Sciatic nerve (tissue), 2 donors: ENCODE measurements at regions not wholly inside any gene's neighbourhood (a gene's known extent, or its start where the extent isn't known, plus 50 kb on each side); places are given as distances from the start of the nearest gene placed in this dataset.
"Not testable (repeated sequence)": the region's sequence is repeated elsewhere in the genome, so short reads cannot be mapped to it uniquely, and the experiment has no call there.

Experiments used
- ATAC-seq: fragments of 200-7000 bp; cut with Tn5 transposase; one replicate; pipeline ENCODE4 v1.9.1; 2020; ENCODE audit warnings: mild to moderate bottlenecking, moderate library complexity
- DNase-seq: peaks from one replicate; pipeline ENCODE4 v3.0.0-alpha.2; 2020; ENCODE audit warnings: low spot score
- intact Hi-C: fragments of 100-400 bp; cut with DNase I; formaldehyde crosslinking; loops from one replicate; pipeline ENCODE4 v1.14.2; 2022
- donor health status: DM: no; HTN: no; CAD: no.
- donor health status: DM: no; HTN: no; CAD: no.

DNA sequence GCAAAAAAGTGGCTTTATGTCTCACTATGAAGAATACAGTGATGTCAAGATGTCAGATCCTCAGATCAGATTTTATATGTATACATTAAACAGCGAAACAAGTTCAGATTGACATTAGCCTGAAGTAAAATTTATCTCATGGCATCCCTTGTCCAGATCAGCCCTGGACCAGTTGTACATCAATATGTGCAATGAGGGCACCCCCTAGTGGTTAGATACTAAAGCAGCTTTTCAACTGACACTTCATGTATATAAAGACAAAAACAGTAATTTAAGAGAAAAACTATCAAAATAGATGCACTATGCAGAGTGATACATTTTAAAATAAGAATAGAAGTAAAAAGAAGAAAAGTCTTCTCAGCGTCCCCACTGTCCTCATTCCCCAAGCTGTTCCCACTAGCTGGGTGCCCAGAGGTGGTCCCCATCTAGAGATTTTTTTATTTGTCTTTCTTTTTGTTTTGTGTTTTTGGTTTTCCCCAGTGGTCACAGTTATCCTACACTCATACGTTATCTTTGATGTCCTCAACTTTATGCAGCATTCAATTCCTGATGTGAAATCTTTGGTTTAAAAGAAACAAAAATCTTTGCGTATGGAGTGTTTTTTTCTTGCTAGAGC, 2193.4 kb upstream of the RAG2 start:
- ATAC-seq (peak; percentile 70), DNase-seq (no peak)
- intact Hi-C loops = no loop called here

DNA sequence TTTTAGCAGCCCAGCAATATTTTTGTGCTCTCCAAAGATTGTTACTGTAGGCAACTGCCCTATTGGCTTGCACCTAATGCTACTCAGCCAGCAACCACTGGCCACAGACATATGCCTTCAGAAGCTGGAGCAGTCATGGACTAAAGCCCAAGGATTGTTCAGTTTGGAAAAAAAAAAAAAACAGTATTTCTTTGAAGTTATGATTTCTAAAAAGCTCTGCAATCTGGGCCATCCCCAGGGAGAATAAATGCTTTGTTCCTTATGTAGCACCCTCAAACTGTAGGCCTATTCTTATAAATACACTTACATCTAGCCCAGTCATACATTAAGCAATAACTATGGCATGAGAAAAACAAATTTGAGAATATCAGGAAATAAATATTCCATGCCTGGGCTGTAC, 2190.5 kb upstream of the RAG2 start:
- intact Hi-C loops = no loop called here
- ATAC-seq (no peak), DNase-seq (no peak)

DNA sequence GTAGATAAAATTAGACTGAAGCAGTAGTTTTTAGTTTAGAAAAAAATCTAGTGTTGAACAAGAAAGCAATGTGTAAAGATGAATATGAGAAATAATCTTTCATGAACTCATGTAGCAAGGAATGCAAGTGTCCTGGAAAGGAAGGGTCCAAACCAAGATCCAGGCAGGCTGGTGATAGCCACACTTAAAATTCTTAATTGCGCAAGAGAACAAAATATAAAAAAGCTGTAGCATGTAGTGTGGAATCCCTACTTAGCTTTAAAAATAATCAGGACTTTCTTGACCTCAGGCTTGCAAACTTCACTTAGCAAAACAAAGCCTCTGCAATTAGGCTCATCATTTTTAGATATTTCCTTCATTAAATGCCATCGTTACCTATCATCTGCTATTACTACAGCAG, 2186.1 kb upstream of the RAG2 start:
- no peak for DNase-seq
- intact Hi-C loops = no loop called here
- ATAC-seq = no peak

DNA sequence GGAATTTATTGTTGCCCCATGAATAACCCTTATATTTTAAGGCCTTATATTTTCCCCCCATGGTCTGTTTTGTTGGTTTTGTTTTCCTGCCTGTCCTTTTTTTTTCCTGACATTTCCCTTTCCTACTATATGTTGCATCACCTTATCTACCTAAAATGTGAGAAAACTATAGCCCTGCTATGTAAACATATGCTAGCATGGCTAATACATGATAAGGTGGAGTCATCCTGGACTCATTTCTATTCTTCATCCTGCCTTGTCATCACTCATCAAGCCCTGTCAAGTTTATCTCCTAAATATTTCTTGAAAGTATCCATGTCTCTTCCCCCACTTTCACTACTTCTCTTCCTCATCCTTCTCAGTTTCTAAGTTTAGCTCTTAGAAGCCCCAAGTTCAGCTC, 2168.8 kb upstream of the RAG2 start:
- ATAC-seq (no peak), DNase-seq (no peak)
- intact Hi-C loops = no loop called here

DNA sequence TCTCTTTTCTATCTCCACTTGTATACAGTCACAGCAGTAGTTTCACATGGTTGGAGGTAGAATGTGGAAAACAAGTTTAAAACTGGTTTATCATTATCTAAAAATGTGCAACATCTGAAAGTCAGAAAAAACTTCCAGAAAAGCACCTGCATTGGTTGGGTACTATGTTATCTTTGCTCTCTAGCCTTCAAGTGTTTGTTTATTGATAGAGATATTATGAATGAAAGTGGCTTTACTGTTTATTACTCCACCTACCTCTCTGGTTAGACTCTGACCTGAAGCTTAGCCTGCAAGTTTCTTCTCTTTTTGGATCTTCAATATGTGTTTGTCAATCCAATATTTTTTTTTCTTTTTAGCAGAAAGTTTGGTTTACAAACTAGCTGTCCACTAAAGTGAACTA, 2161.4 kb upstream of the RAG2 start:
- intact Hi-C loops = no loop called here
- ATAC-seq (no peak), DNase-seq (no peak)

DNA sequence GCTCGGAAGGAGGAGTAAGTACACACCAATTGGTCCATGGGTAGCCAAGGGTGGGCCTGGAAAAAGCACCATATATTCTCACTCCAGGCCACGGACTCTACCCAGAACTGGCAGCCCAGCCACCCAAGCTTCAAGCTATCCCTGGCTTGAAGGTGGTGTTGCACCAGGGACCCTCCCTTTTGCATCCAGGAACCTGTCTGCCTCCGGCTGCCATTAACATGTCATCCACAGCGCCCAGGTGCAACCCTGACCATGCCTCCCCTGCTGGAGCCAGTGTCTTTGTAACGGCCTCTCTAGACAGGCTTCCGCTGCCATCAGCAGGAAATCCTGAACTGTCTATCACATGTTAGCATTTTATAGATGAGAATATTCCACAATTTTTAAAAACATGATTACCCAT, 2158.5 kb upstream of the RAG2 start:
- ATAC-seq = no peak
- DNase-seq = no peak
- intact Hi-C loops = no loop called here

DNA sequence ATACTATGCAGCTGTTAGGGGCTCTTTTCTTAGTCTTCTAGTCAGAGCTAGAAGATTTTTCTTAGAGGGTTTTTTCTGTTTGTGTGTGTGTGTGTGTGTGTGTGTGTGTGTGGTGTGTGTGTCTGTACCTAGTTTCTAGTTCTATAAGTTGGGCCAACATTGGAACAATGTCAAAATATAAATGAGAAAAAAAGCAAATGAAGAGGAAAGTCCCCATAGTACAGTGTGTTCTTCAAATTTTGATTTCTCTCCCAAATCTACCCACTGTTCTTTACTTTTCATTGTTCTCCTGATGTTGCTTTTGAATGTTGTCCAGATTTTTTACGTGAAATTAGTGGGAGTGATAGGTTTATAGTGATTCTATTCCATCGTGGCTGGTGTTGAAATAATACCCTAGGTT, 2153.4 kb upstream of the RAG2 start:
- no peak for ATAC-seq
- no peak for DNase-seq
- intact Hi-C loops = no loop called here

DNA sequence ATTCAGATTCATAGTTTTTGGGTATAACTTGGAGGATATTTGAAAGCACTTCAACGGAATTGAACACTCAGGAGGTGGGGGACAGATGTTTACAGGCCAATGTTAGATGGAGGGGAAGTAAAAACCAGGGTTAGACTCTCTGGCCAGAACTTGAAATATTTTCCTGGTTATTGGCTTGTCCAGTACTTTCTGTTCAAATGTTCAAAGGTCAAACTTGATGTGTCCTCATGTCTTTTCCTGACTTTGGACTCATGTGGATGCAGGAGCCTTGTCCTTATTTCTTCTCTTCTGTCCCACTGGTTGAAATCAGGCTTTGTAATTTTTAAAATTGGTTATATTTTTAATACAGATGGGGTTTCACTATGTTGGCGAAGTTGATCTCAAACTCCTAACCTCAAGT, 2148.5 kb upstream of the RAG2 start:
- intact Hi-C loops, ATAC-seq, DNase-seq: not testable (repeated sequence)

DNA sequence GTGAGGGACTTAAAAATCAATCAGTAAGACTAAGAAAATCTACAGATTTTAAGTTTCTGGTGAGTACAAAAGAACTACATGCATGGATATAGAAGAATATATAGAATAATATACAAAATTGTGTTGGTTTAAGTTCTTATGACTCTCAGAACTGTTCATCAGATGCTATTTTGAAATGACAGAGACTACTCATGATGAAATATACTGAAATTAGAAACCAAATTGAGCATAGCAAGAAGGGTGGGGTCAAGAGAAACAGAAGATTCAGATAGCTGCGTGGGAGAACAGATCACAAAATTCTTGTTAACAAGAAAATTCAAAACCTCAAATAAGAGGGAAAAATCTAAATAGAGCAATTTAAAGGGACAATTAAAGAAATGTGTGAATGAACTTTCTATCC, 2125.3 kb upstream of the RAG2 start:
- DNase-seq (no peak), ATAC-seq (no peak)
- intact Hi-C loops = no loop called here

DNA sequence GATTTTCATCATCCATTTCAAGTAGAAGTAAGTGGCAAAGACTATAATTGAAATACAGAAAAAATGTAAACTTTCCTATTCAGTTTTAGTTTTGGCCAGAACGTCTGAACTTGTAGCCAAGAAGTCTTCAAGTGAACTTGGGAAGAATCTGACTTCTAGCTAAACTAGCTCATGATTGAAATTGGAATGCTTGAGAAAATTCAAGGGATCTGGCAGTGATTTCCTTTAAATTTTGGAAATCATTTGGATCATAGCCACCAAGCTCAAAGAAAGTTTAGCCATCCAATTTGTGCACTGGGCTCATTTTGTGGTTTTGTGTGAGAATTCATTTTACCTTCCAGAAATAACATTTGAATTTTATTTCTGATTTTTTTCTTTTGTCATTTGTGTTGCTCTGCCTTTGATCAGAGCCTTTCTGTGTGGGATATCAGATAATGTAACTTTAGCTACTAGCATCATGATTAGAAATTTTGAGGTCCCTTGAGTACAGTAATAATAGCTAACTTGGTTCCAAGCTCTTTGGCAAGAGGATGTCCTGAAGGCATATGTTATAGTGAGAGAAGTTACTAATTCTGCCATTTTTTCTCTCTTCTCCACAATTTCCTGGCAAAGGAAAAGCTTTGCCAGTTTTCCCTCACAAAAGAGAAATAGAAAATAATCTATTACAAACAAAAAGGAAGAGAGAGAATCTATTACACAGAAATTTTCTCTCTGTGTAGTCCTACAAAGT, 2123.7 kb upstream of the RAG2 start:
- ATAC-seq = no peak
- intact Hi-C loops = no loop called here
- no peak for DNase-seq

DNA sequence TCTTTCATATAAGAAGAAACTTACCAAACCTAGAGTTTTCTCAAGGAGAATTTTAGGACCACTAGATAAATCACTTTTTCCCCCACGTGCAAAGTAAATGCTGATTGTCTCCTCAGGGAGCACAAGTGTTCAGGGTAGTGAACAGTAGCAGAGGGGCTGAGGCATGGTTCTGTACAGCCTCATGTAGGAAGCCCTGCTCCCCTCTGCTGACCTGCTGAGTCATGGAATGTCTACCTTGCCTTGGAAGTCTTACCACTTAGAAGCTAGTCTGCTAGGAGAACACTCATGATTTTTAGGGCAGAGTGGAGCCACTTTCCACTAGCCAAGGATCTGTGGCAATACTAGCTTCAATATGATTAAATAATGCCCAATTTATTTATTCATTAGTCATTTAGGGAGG, 2120.6 kb upstream of the RAG2 start:
- ATAC-seq (no peak), DNase-seq (no peak)
- intact Hi-C loops = no loop called here

DNA sequence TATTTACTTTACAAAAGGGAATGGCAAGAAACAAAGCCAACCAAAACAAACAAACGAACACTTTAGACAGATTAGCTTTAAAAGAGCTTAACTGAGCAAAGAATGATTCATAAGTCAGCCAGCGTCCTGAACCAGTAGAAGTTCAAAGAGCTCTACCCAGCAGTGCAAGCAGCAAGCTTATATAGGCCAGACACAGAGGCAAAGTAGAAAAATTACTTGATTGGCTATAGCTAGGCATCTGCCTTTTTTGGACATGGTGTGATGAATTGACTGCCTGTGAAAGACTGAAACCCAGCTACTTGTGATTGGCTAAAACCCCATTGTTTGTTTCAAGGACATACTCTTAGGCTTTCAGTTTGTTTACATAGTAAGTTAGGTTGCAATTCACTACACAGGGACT, 2120.0 kb upstream of the RAG2 start:
- no peak for ATAC-seq
- intact Hi-C loops = no loop called here

DNA sequence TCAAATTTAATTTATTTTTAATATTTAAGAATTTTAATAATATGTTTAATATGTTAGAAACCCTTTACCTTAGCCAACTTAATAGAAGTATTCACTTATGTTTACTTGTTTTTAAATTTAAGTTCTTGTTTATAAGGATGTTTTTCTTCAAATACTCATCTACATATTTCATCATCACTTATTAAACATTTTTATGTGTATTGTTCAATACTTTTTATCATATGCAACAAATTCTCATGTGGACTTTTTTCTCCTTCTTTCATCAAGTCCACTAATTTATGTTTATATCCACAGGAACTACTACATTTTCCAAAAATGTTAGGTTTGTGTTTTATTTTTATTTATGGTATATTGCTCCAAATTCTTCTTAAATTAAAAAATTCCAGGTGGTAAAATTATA, 2113.1 kb upstream of the RAG2 start:
- ATAC-seq = no peak
- intact Hi-C loops = no loop called here

More for the DNA sequence above, 2120.0 kb upstream of the RAG2 start:
- DNase-seq = no peak

DNA sequence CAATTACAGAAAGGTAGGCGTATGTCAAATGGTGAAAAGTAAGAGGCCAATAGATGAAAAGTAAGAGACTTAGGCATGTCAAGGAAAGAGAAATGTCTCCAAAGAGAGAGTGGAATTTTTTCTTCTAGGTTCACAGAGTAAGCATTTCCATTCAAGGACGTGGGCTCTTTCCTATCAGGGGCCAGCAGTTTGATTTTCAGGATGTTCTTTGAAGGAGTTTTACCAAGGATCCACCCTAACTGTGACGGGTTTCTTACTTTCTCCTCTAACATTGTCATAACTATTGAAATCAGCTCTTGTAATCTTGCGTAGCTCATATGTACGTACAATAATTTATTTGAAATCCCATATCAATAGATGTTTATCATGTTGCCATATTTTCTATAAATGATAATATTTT, 2112.2 kb upstream of the RAG2 start:
- intact Hi-C loops = no loop called here
- no peak for DNase-seq
- no peak for ATAC-seq

More for the DNA sequence above, 2113.1 kb upstream of the RAG2 start:
- no peak for DNase-seq

DNA sequence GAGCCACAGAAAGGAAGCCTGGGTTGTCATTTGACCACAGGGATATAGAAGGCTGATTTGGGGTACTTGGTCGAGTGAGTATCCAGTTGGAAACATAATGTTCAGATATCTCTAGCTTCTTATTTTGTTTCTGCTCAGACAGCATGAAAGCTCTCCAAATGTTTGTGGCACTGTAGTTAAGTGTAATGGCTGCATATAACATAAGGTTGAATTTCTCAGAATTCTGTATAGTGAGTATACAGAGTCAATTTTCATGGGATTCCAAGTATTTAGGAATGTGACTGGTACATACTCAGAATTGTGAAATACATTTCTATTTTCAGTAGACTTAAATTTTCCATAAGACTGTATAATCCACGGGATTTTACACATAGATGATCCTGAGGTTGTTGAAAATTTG, 2102.1 kb upstream of the RAG2 start:
- intact Hi-C loops = no loop called here
- DNase-seq = no peak
- no peak for ATAC-seq

DNA sequence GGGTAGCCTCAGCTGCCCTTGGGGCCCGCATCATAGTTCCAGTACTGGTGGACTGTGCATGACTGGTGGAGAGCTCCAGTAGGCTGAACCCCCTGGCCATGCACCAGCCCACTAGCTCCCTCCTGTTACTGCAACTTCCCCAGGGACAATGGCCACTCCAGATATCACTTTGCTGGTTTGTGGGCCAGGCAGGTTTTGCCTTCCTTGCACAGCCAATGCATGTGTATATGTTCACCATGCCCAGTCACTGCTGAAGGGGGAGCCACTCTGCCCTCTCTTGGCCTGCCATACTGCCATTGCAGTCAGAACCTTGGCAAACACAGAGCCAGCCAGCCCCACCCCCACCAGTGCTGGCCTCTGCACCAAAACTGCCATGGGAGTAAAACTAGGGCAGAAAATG, 2095.3 kb upstream of the RAG2 start:
- no peak for DNase-seq
- no peak for ATAC-seq
- intact Hi-C loops = no loop called here

DNA sequence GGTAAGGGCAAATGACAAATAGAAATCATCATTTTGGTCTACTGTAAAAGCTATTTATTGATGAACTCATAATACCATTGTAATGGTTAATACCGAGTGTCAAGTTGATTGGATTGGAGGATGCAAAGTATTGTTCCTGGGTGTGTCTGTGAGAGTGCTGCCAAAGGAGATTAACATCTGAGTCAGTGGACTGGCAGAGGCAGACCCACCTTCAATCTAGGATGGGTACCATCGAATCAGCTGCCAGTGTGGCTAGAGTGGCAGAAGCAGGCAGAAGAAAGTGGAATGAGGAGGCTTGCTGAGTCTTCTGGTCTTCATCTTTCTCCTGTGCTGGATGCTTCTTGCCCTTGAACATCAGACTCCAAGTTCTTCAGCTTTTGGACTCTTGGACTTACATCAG, 2092.2 kb upstream of the RAG2 start:
- DNase-seq, ATAC-seq, intact Hi-C loops: not testable (repeated sequence)

DNA sequence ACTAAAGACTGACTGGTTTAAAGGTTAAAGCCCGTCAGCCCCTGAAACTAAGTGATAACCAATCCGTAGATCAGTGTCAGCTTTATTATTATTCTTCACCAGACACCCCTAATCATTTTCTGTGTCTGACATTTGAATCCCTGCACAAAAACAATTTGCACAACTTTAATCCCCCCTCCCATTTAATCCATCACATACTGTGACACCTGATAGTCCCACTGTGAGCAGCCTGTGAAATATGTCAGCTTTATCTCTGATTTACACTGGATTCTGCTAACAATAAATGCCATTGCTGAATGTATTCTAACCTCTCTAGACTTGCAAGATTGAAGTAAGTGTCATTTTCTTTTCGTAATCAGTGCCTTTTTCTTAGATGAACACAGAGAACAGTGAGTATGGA, 2089.0 kb upstream of the RAG2 start:
- intact Hi-C loops = no loop called here
- ATAC-seq (no peak), DNase-seq (no peak)

DNA sequence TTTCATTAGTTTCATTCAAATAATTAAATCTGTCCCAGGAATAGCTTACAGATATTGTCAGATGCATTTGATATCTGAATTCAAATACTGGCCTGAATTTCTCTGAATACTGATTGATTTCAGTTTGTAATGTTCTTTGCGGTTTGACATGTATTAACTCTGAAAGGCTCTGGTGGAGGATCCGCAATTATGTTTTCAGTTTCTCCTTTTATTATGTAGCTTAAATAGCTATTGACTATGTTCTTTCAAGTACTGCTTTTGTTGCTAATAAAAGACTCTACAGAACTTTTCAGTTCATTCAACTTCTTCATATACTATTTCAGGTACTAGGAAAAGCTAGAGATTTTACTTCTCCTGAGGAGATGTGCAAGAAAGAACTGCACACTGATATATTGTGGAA, 2085.4 kb upstream of the RAG2 start:
- no peak for ATAC-seq
- no peak for DNase-seq
- intact Hi-C loops = no loop called here

DNA sequence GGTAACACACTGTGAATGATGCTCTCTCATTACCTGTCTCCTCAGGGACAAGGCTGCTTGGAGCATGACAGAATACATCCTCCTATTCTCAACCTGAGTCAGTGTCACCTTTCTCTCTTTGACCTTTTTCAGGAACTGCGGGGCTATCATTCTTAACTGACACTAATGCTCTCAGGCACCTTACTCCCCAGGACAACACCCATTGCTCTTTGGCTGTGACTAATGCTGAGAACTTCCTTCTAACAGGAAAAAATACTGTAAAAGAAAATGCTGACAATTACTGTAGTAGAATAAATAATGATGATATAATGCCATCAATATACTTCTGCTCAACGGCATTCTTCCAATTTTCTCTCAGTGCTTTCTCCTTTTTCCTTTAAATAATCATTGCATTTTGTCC, 2082.7 kb upstream of the RAG2 start:
- ATAC-seq = no peak
- DNase-seq = no peak
- intact Hi-C loops = no loop called here

DNA sequence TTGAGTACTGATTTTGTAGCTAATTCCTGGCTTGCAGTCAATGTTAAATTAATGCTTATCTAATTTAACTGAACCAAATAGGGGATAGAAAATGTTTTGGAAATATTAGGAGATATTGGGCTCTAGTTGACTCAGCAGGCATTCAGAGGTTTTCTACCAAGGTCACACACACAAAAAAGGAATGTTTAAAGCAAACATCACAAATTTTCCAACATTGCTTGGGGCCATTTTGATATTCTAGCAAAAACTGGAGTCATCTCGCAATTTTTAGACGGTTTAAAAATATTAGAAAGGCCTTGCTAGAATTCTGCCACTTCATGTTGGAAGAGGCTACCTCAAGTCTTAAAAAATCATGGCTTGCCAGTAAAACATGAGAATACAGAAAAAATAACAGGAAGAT, 2082.1 kb upstream of the RAG2 start:
- ATAC-seq = no peak
- DNase-seq = no peak
- intact Hi-C loops = no loop called here
